ENCODE measurements at regions not wholly inside any gene's neighbourhood (a gene's known extent, or its start where the extent isn't known, plus 50 kb on each side); places are given as distances from the start of the nearest gene placed in this dataset.
"Not testable (repeated sequence)": the region's sequence is repeated elsewhere in the genome, so short reads cannot be mapped to it uniquely, and the experiment has no call there.

GRCh38 chrX:28472926-28473325 lies 114.3 kb upstream of the IL1RAPL1 start:
- DNase-seq = no peak

GRCh38 chrX:28487818-28488217 lies 99.4 kb upstream of the IL1RAPL1 start:
- no peak for DNase-seq

GRCh38 chrX:28491322-28491721 lies 95.9 kb upstream of the IL1RAPL1 start:
- DNase-seq = no peak

GRCh38 chrX:28491941-28492340 lies 95.3 kb upstream of the IL1RAPL1 start:
- DNase-seq = no peak

GRCh38 chrX:28498658-28499057 lies 88.6 kb upstream of the IL1RAPL1 start:
- peak; percentile 34 for DNase-seq

- not testable (repeated sequence) for DNase-seq
Observed at GRCh38 chrX:28502667-28503066, 84.6 kb upstream of the IL1RAPL1 start.

- DNase-seq = not testable (repeated sequence)
Observed at GRCh38 chrX:28507650-28508049, 79.6 kb upstream of the IL1RAPL1 start.

GRCh38 chrX:28520786-28521185 lies 66.5 kb upstream of the IL1RAPL1 start:
- DNase-seq = no peak

- not testable (repeated sequence) for DNase-seq
Observed at GRCh38 chrX:28528354-28528753, 58.9 kb upstream of the IL1RAPL1 start.
